GM19468 (cell line): ENCODE measurements at regions not wholly inside any gene's neighbourhood (a gene's known extent, or its start where the extent isn't known, plus 50 kb on each side); places are given as distances from the start of the nearest gene placed in this dataset.
"Not testable (repeated sequence)": the region's sequence is repeated elsewhere in the genome, so short reads cannot be mapped to it uniquely, and the experiment has no call there.

Experiments
- ATAC-seq: cut with Tn5 transposase; IDR thresholded peaks from one replicate; pipeline ENCODE4 v1.9.1; 2021; ENCODE audit warnings: mild to moderate bottlenecking, moderate library complexity, moderate number of reproducible peaks; ENCODE audit not compliant: unreplicated experiment; ENCODE audit errors: extremely low read depth

- ATAC-seq: no peak
These were observed 136.8 kb upstream of the PRKD1 start for GRCh38 chr14:30064454-30064853.

- no peak for ATAC-seq
These were observed 141.9 kb upstream of the PRKD1 start for GRCh38 chr14:30069536-30069935.

DNA sequence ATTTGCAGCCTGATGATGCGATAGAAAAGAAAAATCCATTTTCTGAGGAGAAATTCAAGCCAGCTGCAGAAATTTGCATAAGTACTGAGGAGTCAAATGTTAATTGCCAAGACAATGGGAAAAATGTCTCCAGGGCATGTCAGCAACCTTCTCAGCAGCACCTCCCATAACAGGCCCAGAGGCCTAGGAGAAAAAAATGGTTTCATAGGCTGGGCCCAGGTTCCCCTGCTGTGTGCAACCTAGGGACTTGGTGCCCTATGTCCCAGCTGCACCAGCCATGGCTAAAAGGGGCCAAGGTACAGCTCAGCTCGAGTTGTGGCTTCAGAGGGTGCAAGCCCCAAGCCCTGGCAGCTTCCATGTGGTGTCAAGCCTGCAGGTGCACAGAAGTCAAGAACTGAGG, 144.8 kb upstream of the PRKD1 start:
- ATAC-seq: not testable (repeated sequence)

GRCh38 chr14:30077946-30078345, 150.3 kb upstream of the PRKD1 start:
- ATAC-seq: no peak

- ATAC-seq: no peak
These were observed 151.3 kb upstream of the PRKD1 start for GRCh38 chr14:30078811-30079402.

GRCh38 chr14:30082486-30082885, 154.8 kb upstream of the PRKD1 start:
- no peak for ATAC-seq

DNA sequence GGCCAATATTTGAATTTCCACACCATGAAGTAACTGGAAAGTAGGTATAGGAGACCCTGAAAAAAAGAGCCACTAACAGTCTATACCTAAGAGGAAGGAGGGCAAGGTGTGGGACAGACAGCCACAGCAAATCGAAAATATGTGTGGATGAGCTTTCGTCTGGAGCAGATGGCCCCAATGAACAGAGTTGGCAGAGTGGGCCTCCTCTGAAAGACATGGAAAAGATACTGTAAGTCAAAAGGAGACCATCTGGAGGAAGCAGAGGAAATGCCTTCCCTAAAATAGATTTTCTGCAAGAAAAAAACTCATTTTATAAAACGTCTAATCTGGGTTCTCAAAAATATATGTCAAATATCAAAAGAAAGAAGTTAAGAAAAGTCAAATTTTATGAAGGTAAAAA, 157.2 kb upstream of the PRKD1 start:
- ATAC-seq: no peak

DNA sequence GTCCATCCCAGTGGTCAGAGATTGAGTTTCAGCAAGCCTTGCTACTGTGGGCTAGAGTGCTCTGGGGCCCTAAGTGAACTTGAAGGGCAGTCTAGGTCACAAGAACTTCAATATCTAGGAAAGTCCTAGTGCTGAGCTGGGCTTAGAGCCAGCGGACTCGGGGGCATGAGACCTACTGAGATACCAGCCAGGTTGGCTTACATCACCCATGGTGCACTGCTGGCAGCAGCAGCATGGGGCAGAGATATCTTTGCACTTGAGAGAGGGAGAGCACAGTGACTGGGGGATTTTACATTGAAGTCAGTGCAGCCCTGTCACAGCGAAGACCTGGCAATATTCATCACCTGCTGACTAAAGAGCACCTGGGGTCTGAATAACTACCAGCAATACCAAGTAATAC, 158.3 kb upstream of the PRKD1 start:
- no peak for ATAC-seq

GRCh38 chr14:30088620-30089019, 161.0 kb upstream of the PRKD1 start:
- ATAC-seq: no peak

- ATAC-seq: no peak
These were observed 181.5 kb upstream of the PRKD1 start for GRCh38 chr14:30108975-30109700.

- no peak for ATAC-seq
These were observed 186.4 kb upstream of the PRKD1 start for GRCh38 chr14:30114051-30114450.

DNA sequence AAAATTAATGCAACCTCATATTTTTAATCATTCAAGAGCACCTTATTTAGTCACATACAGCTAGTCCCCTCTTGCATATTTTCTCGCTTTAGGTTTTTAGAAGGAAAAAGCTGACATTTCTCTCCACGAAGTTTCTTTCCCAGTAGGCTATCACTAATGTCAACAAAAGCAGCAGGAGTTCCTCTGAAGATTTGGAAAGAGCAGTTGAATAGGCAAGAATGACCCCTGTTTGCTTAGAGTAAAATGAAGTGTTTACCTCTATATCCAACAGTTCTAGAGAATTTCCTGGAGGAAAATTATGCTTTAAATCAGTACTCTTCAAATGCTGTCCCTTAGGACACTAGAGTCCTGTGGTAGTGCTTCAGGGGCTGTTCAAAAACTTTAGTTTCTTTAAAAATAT, 188.1 kb upstream of the PRKD1 start:
- no peak for ATAC-seq

- no peak for ATAC-seq
These were observed 191.5 kb upstream of the PRKD1 start for GRCh38 chr14:30118992-30119640.

DNA sequence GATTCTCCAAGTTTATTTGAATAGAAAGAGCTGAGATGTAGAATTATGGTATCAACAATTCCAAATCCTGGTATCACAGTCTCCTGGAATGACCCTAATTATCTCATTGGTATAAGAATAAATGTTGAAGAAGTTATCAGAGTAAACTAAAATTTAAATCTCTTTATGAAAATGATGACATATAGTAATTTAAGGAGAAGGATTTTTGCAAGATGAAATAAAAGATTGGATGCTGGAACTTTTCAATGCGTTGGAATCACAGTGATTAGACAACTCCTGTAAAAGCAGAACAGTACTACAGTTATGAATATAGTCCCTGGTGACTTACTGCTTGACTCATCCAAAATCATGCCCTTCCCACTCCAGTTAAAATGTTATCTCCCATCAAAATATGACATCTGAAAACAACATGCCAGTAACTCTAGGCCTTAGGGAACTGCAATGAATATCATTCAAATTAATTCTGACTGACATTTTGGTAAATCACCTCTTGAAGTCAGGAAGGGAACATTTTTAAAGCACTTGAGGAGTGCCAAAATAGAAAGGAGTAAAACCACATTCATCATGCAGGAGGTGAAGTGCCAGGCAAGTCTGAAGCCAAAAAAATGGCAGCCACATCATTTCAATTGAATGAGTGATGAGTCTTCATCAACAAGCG, 197.8 kb upstream of the PRKD1 start:
- ATAC-seq: no peak

DNA sequence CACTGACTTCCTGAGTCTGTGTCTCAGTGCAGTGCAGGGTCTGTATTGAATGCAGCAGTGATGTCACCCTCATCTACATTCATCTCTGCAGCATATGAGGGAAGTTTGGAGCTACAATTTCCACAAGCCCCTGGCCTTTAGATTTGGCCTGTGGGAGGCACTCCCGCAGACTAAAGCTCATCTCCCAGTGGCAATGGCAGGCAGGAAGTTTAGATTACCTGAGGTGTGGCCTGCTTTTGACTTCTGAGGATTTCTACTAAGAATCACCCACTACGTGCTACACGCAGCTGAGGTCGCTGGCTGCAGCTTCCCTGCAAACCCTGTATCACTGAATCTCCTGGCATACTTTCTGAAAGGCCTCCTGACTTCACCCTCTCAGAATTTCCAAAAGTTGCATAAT, 202.2 kb upstream of the PRKD1 start:
- ATAC-seq: no peak

DNA sequence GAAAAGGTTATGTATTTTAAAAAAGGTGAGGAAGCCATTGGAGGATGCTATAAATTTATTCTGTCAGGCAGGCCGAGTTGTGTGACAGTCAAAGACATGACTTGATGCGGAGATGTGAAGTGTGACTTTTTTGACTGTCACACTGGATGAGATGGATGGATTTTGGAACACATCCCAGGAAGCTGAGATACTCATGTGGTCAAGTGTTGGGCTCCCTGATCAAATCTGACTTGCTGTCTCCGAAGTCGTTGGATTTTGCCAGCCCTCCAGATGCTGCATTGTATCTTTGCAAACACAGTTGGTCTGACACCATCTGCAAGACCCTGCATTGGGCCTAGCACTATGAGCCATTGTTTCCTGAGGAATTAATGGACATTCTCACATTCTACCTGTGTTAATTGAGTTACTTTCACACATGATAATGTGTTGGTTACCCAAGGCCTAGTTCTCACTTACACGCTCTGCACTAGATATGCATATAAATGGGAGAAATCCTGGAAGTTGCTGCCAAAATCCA, 204.0 kb upstream of the PRKD1 start:
- no peak for ATAC-seq

GRCh38 chr14:30132196-30132595, 204.5 kb upstream of the PRKD1 start:
- no peak for ATAC-seq

GRCh38 chr14:30134936-30135335, 207.3 kb upstream of the PRKD1 start:
- no peak for ATAC-seq

DNA sequence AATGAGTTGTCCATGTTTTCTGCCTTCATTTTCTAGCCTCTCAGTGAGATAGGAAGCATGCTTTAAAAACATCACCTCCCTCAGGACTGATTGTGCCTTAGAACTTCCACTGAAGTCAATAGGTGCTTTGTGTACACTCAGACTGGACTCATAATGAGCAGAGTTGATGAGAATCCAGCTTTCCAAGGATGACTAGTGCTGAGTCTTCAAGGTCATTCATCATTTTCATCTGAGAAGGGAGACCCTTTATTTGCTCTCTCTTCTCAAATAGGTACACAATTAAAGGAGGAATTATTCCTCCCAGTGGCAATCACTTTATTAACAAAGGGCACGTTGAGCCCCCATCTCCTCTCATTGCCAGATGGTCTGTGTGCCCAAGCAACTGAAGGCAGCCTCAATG, 210.9 kb upstream of the PRKD1 start:
- ATAC-seq: no peak

GRCh38 chr14:30142216-30142615, 214.6 kb upstream of the PRKD1 start:
- no peak for ATAC-seq

GRCh38 chr14:30143627-30144026, 216.0 kb upstream of the PRKD1 start:
- ATAC-seq: no peak
